CD4-positive, alpha-beta T cell treated with Interleukin-10 for 1 hour (primary cell): ENCODE measurements at regions not wholly inside any gene's neighbourhood (a gene's known extent, or its start where the extent isn't known, plus 50 kb on each side); places are given as distances from the start of the nearest gene placed in this dataset.
"Not testable (repeated sequence)": the region's sequence is repeated elsewhere in the genome, so short reads cannot be mapped to it uniquely, and the experiment has no call there.

Experiments
- DNase-seq: peaks from one replicate; pipeline ENCODE4 v3.0.0-alpha.2; 2020

- DNase-seq: no peak
Measured at GRCh38 chr5:130939059-130939458, 226.0 kb downstream of the HINT1 start.

- DNase-seq: no peak
Measured at GRCh38 chr5:130937046-130937445, 228.0 kb downstream of the HINT1 start.

- DNase-seq: no peak
Measured at GRCh38 chr5:130923543-130924124, 241.4 kb downstream of the HINT1 start.

- DNase-seq: no peak
Measured at GRCh38 chr5:130912088-130912487, 253.0 kb downstream of the HINT1 start.

- no peak for DNase-seq
Measured at GRCh38 chr5:130908186-130908585, 256.9 kb downstream of the HINT1 start.

- not testable (repeated sequence) for DNase-seq
Measured at GRCh38 chr5:130897537-130898195, 267.4 kb downstream of the HINT1 start.

GRCh38 chr5:130897181-130897536 is 267.9 kb downstream of the HINT1 start:
- DNase-seq: not testable (repeated sequence)

- no peak for DNase-seq
Measured at GRCh38 chr5:130896636-130897035, 268.4 kb downstream of the HINT1 start.

- DNase-seq: no peak
Measured at GRCh38 chr5:130893006-130893405, 272.1 kb downstream of the HINT1 start.

- no peak for DNase-seq
Measured at GRCh38 chr5:130890610-130891009, 274.4 kb downstream of the HINT1 start.

- no peak for DNase-seq
Measured at GRCh38 chr5:130885691-130886090, 279.4 kb downstream of the HINT1 start.

- DNase-seq: no peak
Measured at GRCh38 chr5:130885027-130885426, 280.0 kb downstream of the HINT1 start.

- DNase-seq: no peak
Measured at GRCh38 chr5:130884023-130884422, 281.0 kb downstream of the HINT1 start.

- no peak for DNase-seq
Measured at GRCh38 chr5:130875656-130876055, 289.4 kb downstream of the HINT1 start.

- no peak for DNase-seq
Measured at GRCh38 chr5:130874861-130875417, 290.1 kb downstream of the HINT1 start.

- peak; percentile 66 for DNase-seq
Measured at GRCh38 chr5:130871346-130872086, 293.5 kb downstream of the HINT1 start.

GRCh38 chr5:130870691-130871090 is 294.4 kb downstream of the HINT1 start:
- no peak for DNase-seq

GRCh38 chr5:130868186-130868840 is 296.7 kb downstream of the HINT1 start:
- DNase-seq: no peak

- DNase-seq: no peak
Measured at GRCh38 chr5:130845049-130845765, 319.8 kb downstream of the HINT1 start.

GRCh38 chr5:130836729-130837649 is 328.1 kb downstream of the HINT1 start:
- peak; percentile 13 for DNase-seq

GRCh38 chr5:130817598-130818384 is 347.3 kb downstream of the HINT1 start:
- DNase-seq: peak; percentile 8
